BJ (cell line): ENCODE measurements at regions not wholly inside any gene's neighbourhood (a gene's known extent, or its start where the extent isn't known, plus 50 kb on each side); places are given as distances from the start of the nearest gene placed in this dataset.

ENCODE experiments used
- CTCF ChIA-PET: fragments of 350-600 bp; formaldehyde crosslinking; extraction: SDS; loops from one replicate; lab custom pipeline; 2021; ENCODE audit warnings: antibody characterized with exemption, inconsistent platforms; lab: Yijun Ruan, JAX
- POLR2A ChIA-PET: fragments of 300-600 bp; sonication (Branson Sonifier 250); formaldehyde crosslinking; extraction: SDS; loops from one replicate; lab custom pipeline; 2021; ENCODE audit warnings: antibody characterized with exemption; lab: Charles Lee
- DNase-seq: peaks from one replicate; pipeline ENCODE4 v3.0.0-alpha.2; 2011; ENCODE audit warnings: low read depth
- H3K27me3 ChIP-seq: 2 replicates; pipeline ENCODE4 v1.6.0; 2011; ENCODE audit warnings: low read length; ENCODE audit not compliant: control insufficient read depth, insufficient read depth
- H3K36me3 ChIP-seq: 2 replicates; pipeline ENCODE4 v1.5.1; 2011; ENCODE audit warnings: low read length; ENCODE audit not compliant: control insufficient read depth, insufficient read depth
- H3K4me3 ChIP-seq: 2 replicates; pipeline ENCODE4 v1.5.1; 2011; ENCODE audit warnings: low read depth, mild to moderate bottlenecking, control low read depth, low read length
- TF ChIP-seq, protein P1 (sequence below): IDR thresholded peaks from 2 replicates; pipeline ENCODE4 v1.5.1; 2011; ENCODE audit warnings: low read depth, mild to moderate bottlenecking, control low read depth, inconsistent platforms, low read length, moderate library complexity; ENCODE audit not compliant: insufficient read depth

- POLR2A ChIA-PET = no interaction called here
- CTCF ChIA-PET = no interaction called here
- no peaks in the 10 kb centered on the region for H3K27me3 ChIP-seq
- TF ChIP-seq, protein P1, sequence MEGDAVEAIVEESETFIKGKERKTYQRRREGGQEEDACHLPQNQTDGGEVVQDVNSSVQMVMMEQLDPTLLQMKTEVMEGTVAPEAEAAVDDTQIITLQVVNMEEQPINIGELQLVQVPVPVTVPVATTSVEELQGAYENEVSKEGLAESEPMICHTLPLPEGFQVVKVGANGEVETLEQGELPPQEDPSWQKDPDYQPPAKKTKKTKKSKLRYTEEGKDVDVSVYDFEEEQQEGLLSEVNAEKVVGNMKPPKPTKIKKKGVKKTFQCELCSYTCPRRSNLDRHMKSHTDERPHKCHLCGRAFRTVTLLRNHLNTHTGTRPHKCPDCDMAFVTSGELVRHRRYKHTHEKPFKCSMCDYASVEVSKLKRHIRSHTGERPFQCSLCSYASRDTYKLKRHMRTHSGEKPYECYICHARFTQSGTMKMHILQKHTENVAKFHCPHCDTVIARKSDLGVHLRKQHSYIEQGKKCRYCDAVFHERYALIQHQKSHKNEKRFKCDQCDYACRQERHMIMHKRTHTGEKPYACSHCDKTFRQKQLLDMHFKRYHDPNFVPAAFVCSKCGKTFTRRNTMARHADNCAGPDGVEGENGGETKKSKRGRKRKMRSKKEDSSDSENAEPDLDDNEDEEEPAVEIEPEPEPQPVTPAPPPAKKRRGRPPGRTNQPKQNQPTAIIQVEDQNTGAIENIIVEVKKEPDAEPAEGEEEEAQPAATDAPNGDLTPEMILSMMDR = no peak
- no peak for DNase-seq
- H3K4me3 ChIP-seq = no peak overlapping the region
- H3K36me3 ChIP-seq = no peaks in the 10 kb centered on the region
Measured at GRCh38 chr5:126271141-126271540, 152.1 kb upstream of the GRAMD2B start.

GRCh38 chr5:126274076-126274762, 149.0 kb upstream of the GRAMD2B start:
- ChIA-PET POLR2A (no interaction called here), CTCF (interaction anchor here (0.8 kb wide), 1 partner anchor 96 kb away, joined by 4 read pairs; no protein-coding TSS in a partner anchor)
- H3K4me3 ChIP-seq = no peak overlapping the region
- no peak for DNase-seq
- no peaks in the 10 kb centered on the region for H3K36me3 ChIP-seq
- H3K27me3 ChIP-seq = no peaks in the 10 kb centered on the region
- TF ChIP-seq, protein P1 = no peak

DNA sequence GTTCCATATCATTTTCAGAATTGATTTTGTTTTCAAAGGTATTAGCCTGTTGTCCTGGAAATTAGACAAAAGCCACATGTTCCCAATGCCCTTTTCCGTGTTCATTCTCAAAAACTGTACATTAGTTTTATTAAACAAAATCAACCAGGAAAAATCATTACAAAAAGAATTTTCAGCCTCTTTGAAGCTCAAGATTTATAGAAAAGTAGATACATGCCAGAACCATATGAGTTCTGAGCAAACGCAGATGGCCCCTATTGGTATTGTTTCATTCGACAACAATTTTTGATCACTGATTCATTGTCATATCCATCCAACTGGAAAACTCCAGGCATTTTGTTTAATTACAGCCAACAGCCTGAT, 148.5 kb upstream of the GRAMD2B start:
- no peak for DNase-seq
- no peaks in the 10 kb centered on the region for H3K27me3 ChIP-seq
- TF ChIP-seq, protein P1 = no peak
- ChIA-PET CTCF (no interaction called here), POLR2A (no interaction called here)
- H3K4me3 ChIP-seq = no peak overlapping the region
- no peaks in the 10 kb centered on the region for H3K36me3 ChIP-seq

- H3K27me3 ChIP-seq = no peaks in the 10 kb centered on the region
- no peak overlapping the region for H3K4me3 ChIP-seq
- no peaks in the 10 kb centered on the region for H3K36me3 ChIP-seq
- ChIA-PET CTCF (no interaction called here), POLR2A (no interaction called here)
- TF ChIP-seq, protein P1 = no peak
- DNase-seq = no peak
Measured at GRCh38 chr5:126277762-126278161, 145.4 kb upstream of the GRAMD2B start.

DNA sequence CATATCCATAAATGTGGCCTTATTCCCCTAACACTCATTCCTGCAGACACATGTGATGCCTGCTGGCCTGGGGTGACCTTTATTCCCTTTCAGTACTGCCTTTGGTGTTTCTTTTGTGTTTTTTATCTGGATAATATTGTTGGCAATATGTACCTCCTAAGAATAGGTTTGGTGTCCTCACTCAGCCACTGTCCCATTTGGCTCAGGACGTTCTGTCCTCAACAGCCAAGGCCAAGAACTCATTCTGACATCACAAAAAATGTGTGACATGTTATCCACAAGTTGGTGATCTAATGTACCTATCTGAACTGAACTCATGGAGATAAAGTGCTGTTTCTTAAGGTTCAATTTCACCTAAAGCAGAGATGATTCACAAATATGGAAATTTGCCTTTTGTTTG, 142.9 kb upstream of the GRAMD2B start:
- no peak overlapping the region for H3K4me3 ChIP-seq
- ChIA-PET POLR2A (no interaction called here), CTCF (no interaction called here)
- no peaks in the 10 kb centered on the region for H3K36me3 ChIP-seq
- no peaks in the 10 kb centered on the region for H3K27me3 ChIP-seq
- DNase-seq = no peak
- TF ChIP-seq, protein P1 = no peak
